Occipital lobe (tissue), 1 donor: ENCODE measurements at regions not wholly inside any gene's neighbourhood (a gene's known extent, or its start where the extent isn't known, plus 50 kb on each side); places are given as distances from the start of the nearest gene placed in this dataset.

Experiments
- DNase-seq: peaks from one replicate; lab custom pipeline; 2025; lab: John Stamatoyannopoulos, UW

- no peak for DNase-seq
Measured at GRCh38 chr1:104671684-104672353, 922.1 kb downstream of the AMY1C start.

GRCh38 chr1:104699433-104699832 lies 949.7 kb downstream of the AMY1C start:
- DNase-seq, result no peak

- DNase-seq, result no peak
Measured at GRCh38 chr1:104702731-104703130, 953.0 kb downstream of the AMY1C start.

DNA sequence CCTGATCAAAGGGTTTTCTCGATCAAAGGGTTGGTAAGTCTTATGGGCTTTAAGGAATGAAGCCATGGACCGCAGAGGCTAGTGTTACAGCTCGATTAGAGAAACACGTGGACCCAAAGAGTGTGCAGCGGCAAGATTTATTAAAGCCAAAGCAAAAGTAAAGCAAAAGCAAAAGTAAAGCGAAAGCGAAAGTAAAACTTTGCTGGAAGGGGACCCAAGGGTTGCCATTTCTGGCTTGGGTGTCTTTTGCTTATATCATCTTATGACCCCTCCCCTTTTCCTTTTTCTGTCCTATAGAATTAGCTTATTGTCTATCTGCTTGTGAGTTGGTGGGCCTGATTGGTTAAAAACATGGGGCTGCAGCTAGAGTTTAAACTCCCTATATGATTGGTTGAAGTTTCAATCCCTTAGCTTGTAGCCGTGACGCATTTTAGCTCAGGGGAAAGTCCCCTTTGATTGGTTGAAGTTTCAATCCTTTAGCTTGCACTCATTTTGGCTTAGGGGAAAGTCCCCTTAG lies 957.0 kb downstream of the AMY1C start:
- DNase-seq, result no peak

GRCh38 chr1:104718752-104719151 lies 969.1 kb downstream of the AMY1C start:
- no peak for DNase-seq

DNA sequence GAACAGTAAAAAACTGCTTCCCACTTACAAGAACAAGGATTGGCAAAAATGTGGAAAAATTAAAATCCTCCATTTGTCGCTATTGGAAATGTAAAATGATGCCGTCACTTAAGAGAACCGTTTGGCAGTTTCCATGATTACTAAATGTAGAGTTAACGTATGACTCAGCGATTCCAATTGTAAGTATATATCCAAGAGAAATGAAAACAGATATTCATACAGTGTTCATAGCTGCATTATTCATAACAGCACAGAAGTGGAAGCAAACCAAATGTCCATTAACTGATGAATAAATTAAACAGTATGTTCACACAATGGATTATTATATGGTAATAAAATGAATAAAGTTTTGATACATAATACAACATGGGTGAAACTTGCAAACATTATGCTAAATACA lies 971.0 kb downstream of the AMY1C start:
- no peak for DNase-seq

DNA sequence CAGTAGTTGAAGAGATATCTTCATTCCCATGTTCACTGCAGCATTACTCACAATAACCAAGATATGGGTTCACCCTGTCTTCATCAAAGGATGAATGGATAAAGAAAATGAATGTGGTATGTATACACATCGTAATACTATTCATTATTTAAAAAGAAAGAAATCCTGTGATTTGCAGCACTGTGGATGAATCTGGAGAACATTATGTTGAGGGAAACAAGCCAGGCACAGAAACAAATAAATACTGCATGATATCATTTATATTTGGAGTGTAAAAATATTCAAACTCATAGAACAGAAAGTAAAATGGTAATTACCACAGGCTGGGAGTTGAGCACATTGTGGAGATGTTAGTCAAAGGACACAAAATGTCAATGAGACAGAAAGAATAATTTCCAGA lies 977.2 kb downstream of the AMY1C start:
- DNase-seq, result no peak

- DNase-seq, result no peak
Measured at GRCh38 chr1:104733866-104734265, 984.2 kb downstream of the AMY1C start.

DNA sequence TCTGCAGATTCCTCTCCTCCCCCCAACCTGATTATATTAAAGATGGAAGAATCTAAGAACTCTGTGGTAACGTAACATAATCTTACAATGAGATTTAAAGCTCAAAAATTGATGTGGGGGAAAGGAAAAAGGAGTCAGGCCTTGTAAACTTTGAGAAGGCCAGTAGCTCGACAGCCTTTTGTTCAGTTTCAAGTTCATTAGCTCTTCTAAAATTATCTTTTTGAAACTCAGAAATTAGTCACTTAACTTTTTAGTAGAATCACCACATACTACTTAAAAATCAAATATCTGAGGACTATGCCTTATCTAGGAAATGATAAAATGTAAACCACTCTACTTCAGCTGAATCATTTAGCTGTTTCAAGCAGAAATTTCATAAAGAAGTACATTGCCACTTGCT lies 996.2 kb downstream of the AMY1C start:
- DNase-seq, result no peak

GRCh38 chr1:104746994-104747393 lies 997.3 kb downstream of the AMY1C start:
- no peak for DNase-seq

DNA sequence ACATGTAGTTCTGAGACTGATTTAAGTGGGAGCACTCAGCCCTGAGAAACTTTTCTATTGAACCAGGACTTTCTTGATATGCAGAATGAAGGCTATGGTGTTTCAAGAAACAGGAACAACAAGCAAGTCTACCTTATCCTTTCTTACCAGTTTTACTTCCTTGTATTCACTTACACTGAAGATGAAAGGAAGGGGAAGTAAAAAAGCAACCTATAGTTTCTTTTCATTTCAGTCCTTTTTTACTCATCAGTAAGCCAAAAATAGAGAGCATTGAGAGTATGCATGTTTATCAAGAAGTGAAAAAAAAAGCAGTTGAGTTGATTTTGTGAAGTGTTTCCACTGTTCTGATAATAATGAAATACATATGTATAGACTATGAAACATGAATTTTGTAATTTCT lies 1010.3 kb downstream of the AMY1C start:
- no peak for DNase-seq

- no peak for DNase-seq
Measured at GRCh38 chr1:104761961-104762570, 1012.4 kb downstream of the AMY1C start.

DNA sequence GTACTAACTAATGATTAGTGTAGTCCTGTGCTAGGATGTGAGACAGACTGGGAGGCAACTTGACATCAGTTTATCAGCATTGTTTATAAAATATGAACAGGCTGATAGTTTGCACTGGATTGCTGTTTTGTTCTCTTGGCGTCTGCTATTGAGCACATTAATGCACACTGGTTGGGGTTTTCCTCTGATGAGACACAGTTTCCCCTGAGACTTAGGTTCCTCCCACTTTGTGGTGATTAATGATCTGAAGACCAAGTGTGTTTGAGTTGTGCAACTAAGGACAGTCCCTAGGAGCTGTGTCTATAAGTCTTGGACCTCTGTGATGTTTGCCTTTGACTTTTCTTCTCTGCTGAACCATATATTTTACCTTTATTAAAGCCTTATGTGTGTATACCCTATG lies 1015.4 kb downstream of the AMY1C start:
- no peak for DNase-seq

GRCh38 chr1:104768466-104768865 lies 1018.8 kb downstream of the AMY1C start:
- no peak for DNase-seq

- DNase-seq, result no peak
Measured at GRCh38 chr1:104780470-104781078, 1030.9 kb downstream of the AMY1C start.

GRCh38 chr1:104785575-104786187 lies 1036.0 kb downstream of the AMY1C start:
- no peak for DNase-seq

GRCh38 chr1:104787866-104788510 lies 1038.3 kb downstream of the AMY1C start:
- no peak for DNase-seq

DNA sequence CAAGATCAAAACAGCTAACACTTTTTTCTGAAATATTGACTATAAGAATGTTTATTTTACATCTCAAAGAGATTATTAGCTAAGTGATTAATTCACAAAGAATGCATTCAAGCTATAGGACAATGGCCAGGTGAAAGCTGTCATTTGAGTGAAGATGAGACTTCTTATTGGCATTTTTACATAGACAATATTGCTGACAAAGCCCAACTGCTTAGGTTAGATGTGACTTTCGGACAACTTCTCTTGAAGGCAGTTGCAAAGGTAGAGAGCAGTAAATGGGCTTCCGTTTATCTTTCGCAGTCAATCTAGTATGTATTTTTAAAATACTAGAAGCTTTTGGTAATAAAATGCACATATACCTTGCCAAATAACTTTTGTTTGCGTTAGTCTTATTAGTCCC lies 1041.3 kb downstream of the AMY1C start:
- no peak for DNase-seq

- DNase-seq, result no peak
Measured at GRCh38 chr1:104794035-104794434, 1044.3 kb downstream of the AMY1C start.

DNA sequence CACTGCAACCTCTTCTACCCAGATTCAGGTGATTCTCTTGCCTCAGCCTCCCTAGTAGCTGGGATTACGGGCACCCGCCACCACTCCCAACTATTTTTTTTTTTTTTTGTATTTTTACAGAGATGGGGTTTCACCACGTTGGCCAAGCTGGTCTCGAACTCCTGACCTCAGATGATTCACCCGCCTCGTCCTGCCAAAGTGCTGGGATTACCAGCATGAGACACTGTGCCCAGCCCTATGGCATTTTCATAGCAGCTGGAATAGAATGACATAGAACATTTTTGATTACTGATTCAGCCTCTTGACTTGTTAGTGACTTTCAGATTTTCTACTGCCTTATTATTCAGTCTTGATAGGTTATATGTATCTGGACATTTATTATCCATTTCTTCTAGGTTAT lies 1046.2 kb downstream of the AMY1C start:
- DNase-seq, result no peak

- no peak for DNase-seq
Measured at GRCh38 chr1:104797982-104798381, 1048.3 kb downstream of the AMY1C start.

- DNase-seq, result no peak
Measured at GRCh38 chr1:104801344-104801743, 1051.6 kb downstream of the AMY1C start.
